CMK (cell line): ENCODE measurements at regions not wholly inside any gene's neighbourhood (a gene's known extent, or its start where the extent isn't known, plus 50 kb on each side); places are given as distances from the start of the nearest gene placed in this dataset.
"Not testable (repeated sequence)": the region's sequence is repeated elsewhere in the genome, so short reads cannot be mapped to it uniquely, and the experiment has no call there.

ENCODE experiments used
- DNase-seq: peaks from one replicate; pipeline ENCODE4 v3.0.0-alpha.2; 2010; ENCODE audit warnings: low read depth

DNA sequence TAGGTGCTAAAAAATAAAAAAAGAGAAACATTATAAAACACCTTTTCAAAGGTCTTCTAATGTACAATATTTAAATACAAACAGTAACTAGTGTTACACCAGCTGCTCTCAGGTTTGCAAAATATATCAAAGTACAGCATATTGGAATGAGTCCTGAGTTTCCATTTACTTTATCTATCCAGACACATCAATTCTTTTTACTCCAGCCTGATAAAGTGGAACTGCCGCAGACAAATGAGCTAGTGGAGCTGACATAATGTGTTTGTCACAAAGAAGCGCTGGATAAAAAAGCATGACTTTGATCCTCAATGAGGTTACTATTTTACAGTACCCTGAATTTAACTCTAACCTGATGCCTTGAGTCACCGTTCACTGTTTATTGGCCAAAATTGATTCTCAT is 1243.1 kb downstream of the GATA3 start:
- no peak for DNase-seq

DNA sequence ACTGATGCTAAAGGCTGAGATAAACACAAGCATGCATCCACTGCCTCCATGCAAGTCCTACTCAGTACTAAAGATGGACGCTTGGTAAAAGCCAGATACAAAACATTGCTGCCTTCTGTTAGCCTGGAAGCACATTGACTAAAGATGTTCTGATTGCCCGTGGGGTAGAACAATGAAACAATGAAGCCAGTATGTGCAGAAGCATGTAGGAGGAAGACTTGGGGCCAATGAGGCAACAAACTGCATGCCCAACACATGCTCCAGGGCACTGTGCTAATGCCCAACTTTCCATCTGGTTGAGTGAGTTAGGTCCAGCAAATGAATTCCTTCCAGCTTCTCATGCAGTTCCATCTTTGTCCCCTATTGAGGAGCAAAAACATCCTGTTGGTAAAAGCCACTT is 1245.5 kb downstream of the GATA3 start:
- DNase-seq = no peak

DNA sequence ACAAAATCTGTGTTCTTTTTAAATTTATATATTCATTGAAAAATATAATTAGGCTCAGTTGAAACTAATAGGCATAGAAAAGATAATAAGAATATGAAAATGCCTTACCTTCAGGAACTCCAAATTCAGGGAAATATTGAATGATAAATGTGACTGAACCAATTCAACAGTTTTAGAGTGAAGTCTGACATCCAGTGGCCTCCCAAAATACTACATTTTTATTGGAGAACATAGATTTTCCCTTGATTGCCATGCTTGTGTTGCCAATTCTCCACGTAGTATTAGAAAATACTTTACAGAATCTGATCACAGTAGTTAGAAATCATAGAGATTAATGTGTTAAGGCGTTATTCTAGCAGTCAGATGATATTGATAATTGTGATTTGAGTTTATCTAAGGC is 1246.7 kb downstream of the GATA3 start:
- DNase-seq = no peak

DNA sequence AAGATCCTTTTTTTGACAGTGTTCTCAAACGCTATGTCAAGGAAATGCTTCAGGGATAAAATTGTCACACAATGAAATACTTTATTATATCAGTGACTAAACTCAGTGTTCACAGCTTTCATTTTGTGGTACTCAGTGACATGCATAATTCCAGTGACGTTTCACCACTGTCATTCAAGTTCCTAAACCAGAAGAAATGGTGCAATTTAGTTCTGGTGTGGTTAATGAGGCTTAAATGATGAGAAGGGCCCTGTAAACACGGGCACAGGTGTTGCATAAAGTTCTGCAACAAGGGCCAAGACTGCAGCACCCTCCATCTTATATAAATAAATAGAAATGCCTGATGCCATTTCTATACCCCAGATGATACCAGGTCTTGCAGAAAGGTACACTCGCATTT is 1247.1 kb downstream of the GATA3 start:
- DNase-seq = no peak

DNA sequence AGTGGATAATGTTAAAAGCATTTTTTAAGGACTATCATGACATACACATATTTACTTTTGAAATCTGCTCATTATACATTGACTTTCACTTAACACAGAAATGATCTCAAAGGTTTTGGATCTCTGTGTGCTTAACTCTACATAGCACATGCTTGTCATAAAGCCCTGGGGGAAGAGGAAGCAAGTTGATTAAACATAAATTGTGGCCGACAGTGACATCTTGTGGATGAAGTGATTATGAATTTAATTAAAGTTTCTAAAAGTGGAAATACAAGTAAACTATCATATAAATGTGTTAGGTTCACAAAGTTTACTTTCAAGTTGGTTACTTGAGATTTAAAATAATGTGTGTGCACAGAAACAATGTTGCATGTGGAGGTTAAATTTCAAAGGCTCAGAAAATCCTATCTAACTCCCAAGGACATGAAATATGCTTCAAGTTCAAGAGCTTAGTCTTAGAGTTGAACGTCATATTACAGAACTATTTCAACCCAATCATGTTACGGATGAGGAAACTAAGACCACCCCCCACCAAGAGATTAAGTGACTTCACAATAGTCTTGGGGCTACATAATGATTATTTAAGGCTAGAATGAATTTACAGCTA is 1247.8 kb downstream of the GATA3 start:
- DNase-seq = no peak

DNA sequence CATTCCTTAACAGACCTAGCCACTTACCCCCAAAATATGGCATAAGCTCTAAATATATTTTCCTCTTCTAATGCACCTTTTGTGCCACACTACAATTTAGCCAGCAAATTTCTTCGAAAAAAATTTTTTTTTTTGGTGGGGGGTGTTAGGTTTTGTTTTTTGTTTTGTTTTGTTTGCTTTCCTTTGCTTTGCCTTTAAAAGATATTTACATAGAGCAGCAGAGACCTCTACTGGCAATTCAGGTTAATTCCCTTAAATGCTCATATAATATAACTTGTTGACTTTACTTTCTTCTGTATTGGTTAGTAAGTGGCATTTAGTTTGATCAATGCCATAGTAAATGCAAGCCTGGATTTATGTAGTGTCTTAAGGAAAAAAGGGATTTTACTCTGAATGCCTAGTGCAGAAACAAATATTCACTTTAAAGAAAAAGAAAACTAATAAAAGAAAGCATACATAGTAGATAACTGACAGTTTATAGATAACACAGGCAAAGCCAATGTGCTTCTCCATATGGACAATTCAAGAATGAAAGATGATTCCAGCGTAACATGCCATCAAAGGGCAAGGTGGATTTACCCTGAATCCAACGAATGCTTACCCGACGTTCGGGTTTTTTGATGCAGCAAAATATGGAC is 1250.6 kb downstream of the GATA3 start:
- DNase-seq = no peak

DNA sequence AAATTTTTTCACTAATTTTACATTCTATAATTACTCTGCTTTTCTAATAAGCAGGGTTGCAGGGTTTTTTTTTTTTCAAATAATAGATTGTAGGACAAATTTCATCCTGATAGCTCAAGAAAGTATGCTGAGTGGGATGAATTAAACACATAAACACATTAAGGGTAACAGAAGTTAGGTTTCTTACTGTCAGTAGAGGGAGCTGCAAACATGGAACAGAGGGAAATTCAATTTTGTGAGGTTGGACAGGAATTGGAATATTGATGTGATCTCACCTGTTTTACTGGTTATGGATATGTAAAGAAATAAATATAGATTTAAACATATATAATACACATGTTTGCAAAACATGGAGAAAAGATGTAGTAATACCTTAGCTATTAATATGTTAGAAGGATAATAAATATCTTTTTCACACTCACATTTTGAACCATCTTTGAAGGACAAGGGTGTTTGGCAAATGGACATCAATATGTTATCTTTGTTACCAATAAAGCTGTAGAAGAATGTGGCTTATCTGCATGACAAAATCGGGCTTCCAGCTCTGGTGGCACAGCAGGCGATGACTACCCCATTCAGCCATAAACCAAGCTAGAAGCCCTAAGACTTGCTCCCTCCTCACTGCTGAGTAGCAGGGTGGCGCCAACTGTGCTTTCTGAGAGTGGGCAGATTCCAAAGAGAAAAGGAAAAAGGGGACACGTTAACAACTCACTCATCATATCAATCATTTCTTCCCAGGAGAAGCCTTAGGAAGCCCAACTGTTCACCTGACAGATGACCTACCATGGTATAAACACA is 1257.4 kb downstream of the GATA3 start:
- no peak for DNase-seq

DNA sequence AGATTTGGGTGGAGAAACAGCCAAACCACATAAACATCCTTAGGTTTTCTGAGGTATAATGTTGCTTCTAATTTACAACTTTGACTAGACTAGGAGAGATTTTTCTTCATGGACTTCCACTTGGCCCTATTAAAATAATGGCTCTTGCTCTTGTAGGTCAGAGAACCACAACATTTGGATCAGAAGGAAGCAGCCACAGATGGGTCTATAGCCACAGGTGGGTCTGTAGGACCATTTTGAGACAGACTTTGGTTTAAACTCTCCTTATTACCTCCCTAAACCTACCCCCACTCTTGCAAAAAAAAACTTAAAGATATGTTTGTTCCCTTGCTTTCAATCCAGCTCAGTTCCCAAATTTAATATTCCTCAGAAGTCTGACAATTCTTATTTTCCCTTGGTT is 1260.8 kb downstream of the GATA3 start:
- DNase-seq = no peak

DNA sequence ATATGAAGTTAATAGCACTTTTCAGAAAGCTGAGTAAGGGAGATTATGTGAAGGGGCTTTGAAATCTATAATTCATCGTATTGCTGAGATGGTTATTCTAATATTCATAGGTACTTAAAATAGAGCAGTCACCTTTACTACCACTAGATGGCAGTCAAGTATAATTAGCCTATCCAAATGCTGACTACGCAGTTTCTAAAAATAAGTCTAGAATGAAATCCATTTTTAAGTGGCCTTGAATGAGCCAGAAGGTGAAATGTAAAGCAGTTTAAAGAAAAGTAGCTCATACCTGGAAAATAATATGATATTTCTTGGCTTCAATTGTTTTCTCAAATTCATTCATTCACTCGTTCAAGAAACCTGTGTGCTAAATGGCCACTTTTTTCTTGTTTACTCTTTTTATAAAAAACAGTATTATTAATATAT is 1277.1 kb downstream of the GATA3 start:
- no peak for DNase-seq

DNA sequence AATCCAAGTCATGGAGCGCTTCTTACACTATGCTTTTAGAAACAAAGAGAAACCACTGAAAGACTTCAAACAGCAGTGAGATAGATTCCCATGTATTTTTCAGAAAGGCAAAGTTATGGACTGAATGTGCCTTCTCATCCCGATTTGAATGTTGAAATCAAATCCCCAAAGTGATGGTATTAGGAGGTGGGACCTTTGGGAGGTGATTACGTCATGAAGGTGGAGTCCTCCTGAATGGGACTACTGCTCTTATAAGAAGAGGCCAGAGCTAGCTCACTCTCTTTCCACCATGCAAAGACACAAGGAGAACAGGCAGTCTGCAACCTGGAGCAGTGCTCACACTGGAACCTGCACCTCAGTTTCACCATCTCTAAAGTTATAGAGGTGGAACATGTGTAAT is 1279.8 kb downstream of the GATA3 start:
- no peak for DNase-seq

DNA sequence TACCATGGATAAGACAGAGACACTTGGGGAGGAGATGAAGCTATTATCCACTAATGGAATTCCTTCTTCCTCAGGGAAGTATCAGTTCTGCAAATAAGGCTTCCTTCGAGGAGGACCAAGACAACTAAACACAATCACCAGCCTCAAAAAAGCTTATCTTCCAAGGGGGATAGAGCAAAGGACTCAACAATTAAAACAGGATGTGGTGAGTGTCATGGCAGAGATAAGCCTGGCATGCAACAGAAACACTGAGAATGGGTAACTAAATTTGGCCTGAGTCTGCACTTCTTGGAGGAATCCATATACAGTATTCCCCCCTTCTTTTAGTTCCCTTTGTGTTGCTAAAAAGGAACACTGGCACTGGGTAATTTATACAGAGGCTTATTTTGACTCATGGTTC is 1285.2 kb downstream of the GATA3 start:
- peak; percentile 39 for DNase-seq

DNA sequence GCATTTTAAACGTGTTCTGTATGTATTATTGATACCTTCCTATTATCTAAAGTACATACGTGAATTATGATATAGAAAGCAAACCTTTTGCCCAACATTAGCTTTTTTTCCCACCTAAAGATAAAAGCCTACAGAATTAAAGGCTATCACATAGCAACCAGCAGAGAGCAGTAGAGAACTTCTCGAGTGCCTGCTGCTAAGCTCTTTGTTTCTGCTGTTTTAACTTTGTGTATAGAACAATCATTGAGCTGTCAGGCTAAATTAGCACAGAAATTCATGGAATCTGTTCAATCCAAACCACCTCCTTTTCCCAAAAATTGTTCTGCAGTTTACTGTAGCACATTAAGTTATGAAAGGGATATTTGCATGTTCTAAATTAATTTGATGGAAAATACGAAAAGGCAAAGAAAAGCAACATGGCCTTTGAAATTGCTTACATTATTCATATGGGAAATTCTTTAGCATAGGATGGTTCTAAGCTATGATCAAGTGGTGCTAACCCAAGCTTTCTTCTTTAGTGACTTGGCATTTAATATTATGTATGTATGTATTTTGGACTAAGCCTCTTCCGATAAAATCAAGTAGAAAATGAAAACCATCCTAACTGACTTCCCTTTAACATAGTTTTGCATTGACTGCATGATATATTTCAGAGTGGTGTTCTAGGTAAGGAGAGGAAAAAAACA is 1288.5 kb downstream of the GATA3 start:
- DNase-seq = no peak

DNA sequence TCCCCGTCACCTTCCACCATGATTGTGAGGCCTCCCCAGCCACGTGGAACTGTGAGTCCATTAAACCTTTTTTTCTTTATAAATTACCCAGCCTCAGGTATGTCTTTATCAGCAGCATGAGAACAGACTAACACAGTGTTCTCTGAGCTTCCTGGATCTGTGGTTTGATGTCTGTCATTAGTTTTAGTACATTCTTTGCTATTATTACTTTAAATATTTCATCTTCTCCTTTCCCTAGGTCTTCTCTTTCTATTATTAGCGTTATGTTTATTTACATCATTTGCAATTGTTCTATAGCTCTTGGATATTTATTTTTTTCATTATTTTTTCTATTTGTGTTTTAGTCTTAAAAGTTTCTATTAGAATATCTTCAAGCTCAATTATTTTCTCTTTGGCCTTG is 1293.4 kb downstream of the GATA3 start:
- DNase-seq = not testable (repeated sequence)

DNA sequence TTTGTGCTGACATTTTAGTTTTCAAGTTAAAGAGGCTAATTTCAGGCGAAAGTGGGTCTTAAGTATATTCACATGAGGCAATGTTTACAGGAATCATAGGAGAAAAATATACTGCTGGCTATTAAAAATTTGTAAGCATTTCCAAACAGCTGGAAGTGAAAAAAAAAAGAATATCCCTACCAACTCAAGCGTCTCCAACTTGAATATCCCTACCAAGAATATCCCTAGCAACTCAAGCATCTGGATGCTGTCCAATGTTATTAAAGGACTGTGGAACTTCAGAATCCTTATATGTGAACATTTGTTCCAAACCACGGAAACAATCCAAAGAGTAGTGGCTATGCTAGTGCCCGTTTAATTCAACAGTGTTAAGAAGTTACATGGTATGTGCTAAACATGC is 1303.0 kb downstream of the GATA3 start:
- DNase-seq = no peak

DNA sequence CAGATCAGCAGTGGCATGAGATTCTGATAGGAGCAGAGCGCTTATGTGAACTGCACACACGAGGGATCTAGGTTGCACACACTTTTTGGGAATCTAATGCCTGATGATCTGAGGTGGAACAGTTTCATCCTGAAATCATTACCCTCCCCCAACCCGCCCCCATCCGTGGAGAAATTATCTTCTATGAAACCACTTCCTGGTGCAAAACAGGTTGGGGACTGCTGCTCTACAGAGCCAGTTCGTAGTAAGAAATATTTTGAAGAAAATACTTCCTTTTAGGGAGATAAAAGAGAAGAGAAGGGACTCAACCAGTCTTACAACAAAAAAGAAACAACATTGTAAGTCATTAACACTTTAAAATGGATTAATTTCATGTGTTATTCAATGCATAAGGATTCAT is 1308.2 kb downstream of the GATA3 start:
- no peak for DNase-seq

DNA sequence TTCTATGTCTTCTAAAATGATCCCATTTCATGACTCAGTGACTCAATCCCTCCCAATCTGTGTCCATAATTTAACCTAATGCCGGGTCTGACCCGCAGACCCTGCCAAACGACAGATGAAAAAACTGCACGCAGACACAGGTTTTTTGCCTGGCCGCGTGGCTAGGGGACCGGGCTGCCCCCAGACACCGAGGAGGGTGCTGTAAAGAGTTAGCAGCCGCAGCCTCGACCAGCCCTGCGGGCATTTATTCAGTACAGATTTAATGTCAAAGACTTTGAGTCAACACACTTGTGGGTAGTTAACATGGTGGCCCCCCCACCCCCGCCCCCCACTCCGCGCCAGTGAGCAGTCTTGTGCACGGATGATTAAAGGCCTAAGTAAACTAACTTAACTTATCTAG is 1324.7 kb downstream of the GATA3 start:
- no peak for DNase-seq

DNA sequence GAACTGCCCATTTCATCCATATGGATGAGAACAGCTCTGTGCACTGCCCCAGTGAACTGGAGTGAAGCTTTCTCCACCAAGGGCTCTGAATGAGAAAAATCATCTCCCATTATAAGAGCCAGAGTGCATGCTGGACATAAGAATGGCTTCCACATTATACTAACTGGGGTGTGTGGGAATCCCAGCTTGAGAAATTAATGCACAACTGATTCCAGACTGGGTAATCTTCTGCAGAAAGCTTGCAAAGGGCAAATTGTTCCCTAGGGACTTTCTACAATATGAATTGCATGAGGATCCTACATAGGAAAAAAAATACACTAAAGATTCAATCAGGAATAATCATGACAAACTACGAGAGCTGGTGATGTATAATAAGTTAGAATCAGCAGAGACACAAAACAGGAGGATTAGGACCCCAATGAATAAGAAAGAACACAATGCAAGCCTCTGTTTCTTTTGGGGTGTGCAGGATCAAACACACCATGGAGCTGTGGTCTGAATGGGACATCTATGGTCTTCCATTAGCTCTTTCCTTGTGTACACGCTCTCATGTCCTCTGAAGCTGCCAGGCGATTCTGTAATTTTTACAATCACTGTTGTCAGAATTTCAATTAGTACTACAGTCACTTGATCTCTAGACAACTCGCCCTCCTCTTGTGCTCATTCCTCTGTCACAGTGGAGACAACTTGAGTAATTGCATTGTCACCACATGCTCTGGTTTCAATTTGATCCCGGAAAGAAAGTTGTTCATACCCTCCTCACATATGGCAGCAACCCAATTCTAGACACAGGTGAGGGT is 1327.4 kb downstream of the GATA3 start:
- DNase-seq = no peak

DNA sequence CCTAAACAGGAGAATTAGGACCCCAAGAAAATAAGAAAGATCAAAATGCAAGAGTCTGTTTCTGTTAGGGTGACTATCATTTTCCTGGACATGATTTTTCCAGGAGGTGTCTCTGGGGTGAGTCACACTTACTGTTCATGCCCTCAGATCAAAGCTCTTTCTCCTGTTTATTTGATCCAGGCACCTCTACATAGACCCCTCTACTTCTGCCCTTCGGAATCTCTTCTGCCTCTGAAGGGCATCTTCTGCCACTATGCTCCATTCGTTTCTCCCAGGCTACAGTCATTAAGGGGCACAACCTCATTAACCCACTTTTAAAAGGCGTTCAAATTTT is 1328.0 kb downstream of the GATA3 start:
- DNase-seq = no peak

DNA sequence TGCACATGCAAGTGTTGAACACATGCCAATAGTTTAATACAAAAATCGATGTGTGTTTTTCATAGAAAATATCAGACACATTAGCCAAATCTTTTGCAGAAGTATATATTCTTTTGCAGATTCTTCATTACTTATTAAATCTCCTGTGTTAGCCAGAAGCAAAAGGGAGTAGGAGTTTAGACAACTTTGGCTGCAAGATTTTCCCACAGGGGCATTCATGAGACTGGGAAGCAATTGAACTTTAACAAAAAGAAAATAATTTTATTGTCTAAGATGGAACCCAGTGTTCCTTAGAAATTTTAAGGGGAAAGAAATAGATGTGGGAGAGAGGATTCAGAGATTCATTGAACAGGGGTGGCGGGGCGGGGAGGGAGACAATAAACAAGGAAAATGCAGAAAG is 1336.0 kb downstream of the GATA3 start:
- no peak for DNase-seq

DNA sequence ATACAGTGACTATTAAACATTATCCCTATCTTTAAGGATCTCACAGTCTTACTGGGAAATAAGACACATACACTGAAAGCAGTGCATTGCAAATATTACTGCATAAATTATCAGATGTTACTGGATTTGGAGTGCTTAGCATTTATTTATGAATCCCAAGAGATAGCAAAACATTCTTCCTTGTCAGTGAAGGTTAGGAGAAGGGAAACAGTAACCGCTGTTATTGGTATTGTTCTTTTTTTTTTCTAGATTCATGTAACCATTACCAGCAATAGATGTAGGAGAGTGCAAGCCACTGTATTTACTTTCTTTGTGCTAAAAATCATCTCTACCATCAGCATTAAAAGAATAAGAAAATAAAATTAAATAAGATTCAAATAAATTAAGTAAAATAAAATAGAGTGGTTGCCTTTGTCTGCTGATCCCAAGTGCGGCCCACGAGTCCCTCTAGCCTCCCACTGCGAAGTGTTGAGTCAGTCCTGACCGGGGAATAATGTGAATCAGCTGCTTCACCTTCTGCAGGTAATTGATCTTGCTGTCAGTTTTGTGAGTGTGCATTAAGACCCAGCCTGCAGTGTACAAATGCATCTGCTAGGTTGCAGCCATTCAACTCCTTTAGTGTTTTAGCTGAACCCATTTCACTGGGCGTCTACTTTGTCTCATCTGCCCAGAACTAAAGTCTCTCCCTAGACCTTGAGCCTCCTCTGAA is 1344.9 kb downstream of the GATA3 start:
- no peak for DNase-seq

DNA sequence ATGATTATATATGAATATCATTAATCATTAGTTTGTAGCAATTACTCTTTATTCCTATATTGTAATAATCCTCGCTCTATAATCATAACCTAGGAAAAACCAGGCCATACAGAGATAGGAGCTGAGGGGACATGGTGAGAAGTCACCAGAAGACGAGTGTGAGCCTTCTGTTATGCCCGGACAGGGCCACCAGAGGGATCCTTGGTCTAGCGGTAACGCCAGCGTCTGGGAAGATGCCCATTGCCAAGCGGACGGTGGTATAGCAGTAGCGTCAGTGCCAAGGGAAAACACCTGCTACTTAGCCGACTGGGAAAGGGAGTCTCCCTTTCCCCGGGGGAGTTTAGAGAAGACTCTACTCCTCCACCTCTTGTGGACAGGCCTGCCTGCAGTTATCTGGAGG is 1347.6 kb downstream of the GATA3 start:
- not testable (repeated sequence) for DNase-seq
